ENCODE measurements at regions not wholly inside any gene's neighbourhood (a gene's known extent, or its start where the extent isn't known, plus 50 kb on each side); places are given as distances from the start of the nearest gene placed in this dataset.

DNA sequence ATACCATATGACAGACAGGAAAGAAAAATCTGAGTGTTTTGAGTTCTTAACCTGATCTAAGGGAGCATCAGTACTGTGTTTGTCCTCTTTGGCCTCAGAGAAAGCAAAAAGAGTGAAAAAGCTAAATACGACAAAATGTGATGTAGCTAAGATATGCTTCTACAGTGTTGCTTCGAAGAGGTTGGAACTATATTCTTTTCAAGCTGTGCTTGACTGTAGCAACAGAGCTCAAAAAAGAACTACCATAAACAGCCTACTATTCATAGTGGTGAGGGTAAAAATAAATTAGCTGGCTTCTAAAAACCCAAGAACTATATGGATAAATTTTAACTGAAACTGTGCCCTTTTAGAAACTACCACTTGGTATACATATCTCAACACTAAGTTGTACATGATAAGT lies 881.8 kb upstream of the PCDH10 start:
- no TSS peak for BruUV-seq (replicated peaks)
- ChIA-PET CTCF (ENCODE audit: low intra/inter-chr PET ratio, low total read pairs) (no interaction called here), POLR2A (no interaction called here)
- Histone ChIP-seq H3K4me1 (ENCODE audit: insufficient read depth, low read length) (no peaks in the 10 kb centered on the region), H4K20me1 (ENCODE audit: insufficient read depth, low read length) (no peaks in the 10 kb centered on the region), H3K27ac (ENCODE audit: extremely low read length, insufficient read depth, low read length) (no peak overlapping the region), H3K4me3 (replicated peaks in 1 of 3; ENCODE audit: insufficient read depth in 1 of 3, low read depth in 2 of 3, low read length in 3 of 3) (no peak overlapping the region), H3K9ac (ENCODE audit: insufficient read depth, low read depth, low read length) (no peak overlapping the region), H3K36me3 (replicated peaks in 1 of 2; ENCODE audit: control insufficient read depth in 1 of 2, insufficient read depth in 2 of 2, low read length in 2 of 2) (no peaks in the 10 kb centered on the region), H3K79me2 (ENCODE audit: insufficient read depth, low read length) (no peaks in the 10 kb centered on the region), H3K27me3 (ENCODE audit: control insufficient read depth in 1 of 2, insufficient read depth in 2 of 2, low read length in 2 of 2) (no peaks in the 10 kb centered on the region), H3K4me2 (ENCODE audit: low read depth, low read length) (no peak overlapping the region), H2AFZ (ENCODE audit: low read length) (no peak overlapping the region), H3K9me3 (ENCODE audit: low read length) (no peaks in the 10 kb centered on the region)
- ATAC-seq (no peak), DNase-seq (ENCODE audit: low spot score) (no peak), FAIRE-seq (no peak)
- in situ Hi-C loops (cut with HindIII; ENCODE audit: extremely low pct_ligation_motif_present, low pct_unique_long_range_greater_than_20kb): no loop called here
- TF ChIP-seq ZNF724P (CRISPR knock-in tag; IDR thresholded peaks at IDR 0.05; ENCODE audit: borderline replicate concordance): no peak
- TF ChIP-seq RFX3 (CRISPR knock-in tag; IDR thresholded peaks at IDR 0.05): no peak
- intact Hi-C loops (cut with micrococcal nuclease; ENCODE audit: unreplicated experiment): no loop called here
- 0% methylated on average over 2 of the region's 2 CpGs for WGBS (ENCODE audit: low lambda C conversion rate)

GRCh38 chr4:132269303-132269990 lies 879.6 kb upstream of the PCDH10 start:
- TF ChIP-seq RNF2 (conservative IDR thresholded peaks at IDR 0.05; ENCODE audit: low read depth) (no peak), ZNF282 (IDR thresholded peaks at IDR 0.05; ENCODE audit: partially characterized antibody) (no peak), ZNF160 (CRISPR knock-in tag; IDR thresholded peaks at IDR 0.05) (no peak), IRF1 (CRISPR knock-in tag; IDR thresholded peaks at IDR 0.05; ENCODE audit: low read depth) (no peak), ADNP (CRISPR knock-in tag; IDR thresholded peaks at IDR 0.05) (no peak), ISX (CRISPR knock-in tag; conservative IDR thresholded peaks at IDR 0.05) (no peak)
- Histone ChIP-seq H3K4me1 (ENCODE audit: insufficient read depth, low read length) (no peaks in the 10 kb centered on the region), H3K4me2 (ENCODE audit: low read depth, low read length) (no peak overlapping the region), H2AFZ (ENCODE audit: low read length) (no peak overlapping the region), H3K36me3 (replicated peaks in 1 of 2; ENCODE audit: control insufficient read depth in 1 of 2, insufficient read depth in 2 of 2, low read length in 2 of 2) (no peaks in the 10 kb centered on the region), H3K27me3 (ENCODE audit: control insufficient read depth in 1 of 2, insufficient read depth in 2 of 2, low read length in 2 of 2) (no peaks in the 10 kb centered on the region), H3K9me3 (ENCODE audit: low read length) (no peaks in the 10 kb centered on the region), H3K79me2 (ENCODE audit: insufficient read depth, low read length) (no peaks in the 10 kb centered on the region), H4K20me1 (ENCODE audit: insufficient read depth, low read length) (no peaks in the 10 kb centered on the region), H3K4me3 (replicated peaks in 1 of 3; ENCODE audit: insufficient read depth in 1 of 3, low read depth in 2 of 3, low read length in 3 of 3) (no peak overlapping the region), H3K27ac (ENCODE audit: extremely low read length, insufficient read depth, low read length) (no peak overlapping the region), H3K9ac (ENCODE audit: insufficient read depth, low read depth, low read length) (no peak overlapping the region)
- DNase-seq (ENCODE audit: low spot score) (no peak), FAIRE-seq (no peak), ATAC-seq (no peak)
- BruUV-seq (replicated peaks): no TSS peak
- intact Hi-C loops (cut with micrococcal nuclease; ENCODE audit: unreplicated experiment): no loop called here
- WGBS (ENCODE audit: low lambda C conversion rate): 10% methylated on average over 5 of the region's 5 CpGs
- ChIA-PET CTCF (ENCODE audit: low intra/inter-chr PET ratio, low total read pairs) (no interaction called here), POLR2A (no interaction called here)
- in situ Hi-C loops (cut with HindIII; ENCODE audit: extremely low pct_ligation_motif_present, low pct_unique_long_range_greater_than_20kb): no loop called here

Data from HepG2 (cell line).